NCI-H2171 (cell line): ENCODE measurements at regions not wholly inside any gene's neighbourhood (a gene's known extent, or its start where the extent isn't known, plus 50 kb on each side); places are given as distances from the start of the nearest gene placed in this dataset.

Experiments used
- DNase-seq: peaks from one replicate; lab custom pipeline; 2025; lab: John Stamatoyannopoulos, UW

- no peak for DNase-seq
Measured at GRCh38 chr6:77979204-77979603, 326.4 kb downstream of the MEI4 start.

GRCh38 chr6:77986380-77987034, 333.7 kb downstream of the MEI4 start:
- no peak for DNase-seq

- DNase-seq: no peak
Measured at GRCh38 chr6:77987035-77987384, 334.2 kb downstream of the MEI4 start.

GRCh38 chr6:78010130-78010529, 357.3 kb downstream of the MEI4 start:
- DNase-seq: no peak

GRCh38 chr6:78020586-78020985, 367.7 kb downstream of the MEI4 start:
- no peak for DNase-seq

- no peak for DNase-seq
Measured at GRCh38 chr6:78025502-78025901, 372.7 kb downstream of the MEI4 start.

- DNase-seq: no peak
Measured at GRCh38 chr6:78031228-78031627, 378.4 kb downstream of the MEI4 start.

GRCh38 chr6:78059171-78059570, 406.3 kb downstream of the MEI4 start:
- DNase-seq: no peak

GRCh38 chr6:78062993-78063392, 410.2 kb downstream of the MEI4 start:
- DNase-seq: no peak

GRCh38 chr6:78076371-78076770, 423.5 kb downstream of the MEI4 start:
- no peak for DNase-seq

- no peak for DNase-seq
Measured at GRCh38 chr6:78089531-78089930, 436.7 kb downstream of the MEI4 start.

- no peak for DNase-seq
Measured at GRCh38 chr6:78093906-78094305, 441.1 kb downstream of the MEI4 start.

- no peak for DNase-seq
Measured at GRCh38 chr6:78101387-78101786, 448.5 kb downstream of the MEI4 start.

GRCh38 chr6:78110641-78111040, 457.8 kb downstream of the MEI4 start:
- no peak for DNase-seq

- DNase-seq: no peak
Measured at GRCh38 chr6:78117966-78118365, 465.1 kb downstream of the MEI4 start.

- DNase-seq: no peak
Measured at GRCh38 chr6:78131521-78131920, 478.7 kb downstream of the MEI4 start.

- no peak for DNase-seq
Measured at GRCh38 chr6:78132671-78133410, 480.0 kb downstream of the MEI4 start.

- DNase-seq: no peak
Measured at GRCh38 chr6:78150425-78150824, 497.6 kb downstream of the MEI4 start.

- no peak for DNase-seq
Measured at GRCh38 chr6:78153976-78154375, 501.1 kb downstream of the MEI4 start.

GRCh38 chr6:78157606-78158005, 504.8 kb downstream of the MEI4 start:
- no peak for DNase-seq

GRCh38 chr6:78188891-78189290, 536.1 kb downstream of the MEI4 start:
- DNase-seq: no peak

- DNase-seq: no peak
Measured at GRCh38 chr6:78192057-78192456, 539.2 kb downstream of the MEI4 start.

GRCh38 chr6:78199044-78199443, 546.2 kb downstream of the MEI4 start:
- no peak for DNase-seq

- no peak for DNase-seq
Measured at GRCh38 chr6:78222226-78222625, 569.4 kb downstream of the MEI4 start.
